ENCODE measurements at regions not wholly inside any gene's neighbourhood (a gene's known extent, or its start where the extent isn't known, plus 50 kb on each side); places are given as distances from the start of the nearest gene placed in this dataset.

- H3K4me3 ChIP-seq (ENCODE audit: low read depth, low read length) = no peak overlapping the region
- TF ChIP-seq MAX (IDR thresholded peaks at IDR 0.05; ENCODE audit: low read depth, low read length) = no peak
- no peak for TF ChIP-seq MYC (IDR thresholded peaks at IDR 0.05; ENCODE audit: low read depth, low read length)
- TF ChIP-seq POLR2A (IDR thresholded peaks at IDR 0.05; ENCODE audit: extremely low read depth, insufficient read length) = no peak
- TF ChIP-seq CTCF (IDR thresholded peaks at IDR 0.05; ENCODE audit: low read depth, low read length) = no peak
- DNase-seq (ENCODE audit: low read depth) = peak; percentile 49
Measured at GRCh38 chr15:70269991-70270751, 172.5 kb upstream of the TLE3 start.

DNA sequence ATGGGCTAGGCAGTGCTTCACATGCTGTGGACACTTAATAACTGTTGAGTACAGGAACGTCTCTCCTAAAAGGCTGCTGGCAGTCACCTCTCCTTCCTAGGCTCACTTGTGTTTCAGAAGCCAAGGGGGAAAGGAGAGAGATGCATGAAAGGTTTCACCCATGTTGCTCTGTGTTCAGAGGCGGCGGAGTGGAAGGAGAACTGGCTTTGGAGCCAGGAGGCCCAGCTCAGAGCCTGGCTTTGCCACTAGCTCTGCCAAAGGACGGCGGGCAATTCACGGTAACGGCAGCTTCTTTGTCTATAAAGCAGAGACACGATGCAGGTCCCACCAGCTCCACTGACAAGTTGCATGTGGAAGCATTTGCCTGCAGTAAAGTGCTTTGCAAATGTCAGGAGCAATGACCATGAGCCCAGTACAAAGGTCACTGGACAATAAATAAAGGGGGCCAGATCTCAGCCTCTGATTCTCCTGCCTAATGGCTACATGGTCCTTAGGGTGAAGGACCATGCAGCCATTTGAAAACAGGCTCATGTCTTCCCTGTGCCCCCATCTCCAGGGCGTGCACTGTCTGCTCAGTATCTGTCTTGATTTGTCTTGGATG, 171.7 kb upstream of the TLE3 start:
- TF ChIP-seq POLR2A (IDR thresholded peaks at IDR 0.05; ENCODE audit: extremely low read depth, insufficient read length) (no peak), MAX (IDR thresholded peaks at IDR 0.05; ENCODE audit: low read depth, low read length) (no peak), MYC (IDR thresholded peaks at IDR 0.05; ENCODE audit: low read depth, low read length) (no peak), CTCF (IDR thresholded peaks at IDR 0.05; ENCODE audit: low read depth, low read length) (no peak)
- H3K4me3 ChIP-seq (ENCODE audit: low read depth, low read length) = no peak overlapping the region
- DNase-seq (ENCODE audit: low read depth) = no peak

- no peak for DNase-seq (ENCODE audit: low read depth)
- TF ChIP-seq MAX (IDR thresholded peaks at IDR 0.05; ENCODE audit: low read depth, low read length) = no peak
- TF ChIP-seq POLR2A (IDR thresholded peaks at IDR 0.05; ENCODE audit: extremely low read depth, insufficient read length) = no peak
- TF ChIP-seq CTCF (IDR thresholded peaks at IDR 0.05; ENCODE audit: low read depth, low read length) = no peak
- TF ChIP-seq MYC (IDR thresholded peaks at IDR 0.05; ENCODE audit: low read depth, low read length) = no peak
Measured at GRCh38 chr15:70268698-70269251, 171.1 kb upstream of the TLE3 start.

GRCh38 chr15:70267879-70268278, 170.2 kb upstream of the TLE3 start:
- peak; percentile 32; the same call in 1 of the 2 replicates for TF ChIP-seq MAX (IDR thresholded peaks at IDR 0.05; ENCODE audit: low read depth, low read length)
- no peak for TF ChIP-seq CTCF (IDR thresholded peaks at IDR 0.05; ENCODE audit: low read depth, low read length)
- no peak for TF ChIP-seq MYC (IDR thresholded peaks at IDR 0.05; ENCODE audit: low read depth, low read length)
- TF ChIP-seq POLR2A (IDR thresholded peaks at IDR 0.05; ENCODE audit: extremely low read depth, insufficient read length) = no peak
- no peak overlapping the region for H3K4me3 ChIP-seq (ENCODE audit: low read depth, low read length)
- peak; percentile 82 for DNase-seq (ENCODE audit: low read depth)

More at GRCh38 chr15:70268698-70269251, 171.1 kb upstream of the TLE3 start:
- H3K4me3 ChIP-seq (ENCODE audit: low read depth, low read length) = no peak overlapping the region

DNA sequence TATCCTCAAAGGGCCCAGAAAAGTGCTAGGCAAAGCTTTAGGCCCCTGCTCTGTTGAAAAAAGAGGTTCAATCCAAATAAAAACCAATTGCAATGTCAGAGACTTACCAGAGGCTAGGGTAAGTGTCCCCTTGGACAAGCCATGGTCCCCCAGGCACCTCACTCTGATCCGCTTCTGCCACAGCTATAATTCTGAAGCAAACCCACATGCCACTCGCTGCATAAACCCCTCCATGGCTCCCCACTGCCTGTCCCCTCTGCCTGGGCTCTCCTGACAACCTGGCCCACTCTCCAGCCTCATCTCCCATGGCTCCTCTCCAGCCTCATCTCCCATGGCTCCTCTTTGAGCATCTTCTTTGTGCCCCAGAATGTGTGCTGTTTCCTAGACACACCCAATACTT, 169.6 kb upstream of the TLE3 start:
- no peak for DNase-seq (ENCODE audit: low read depth)
- H3K4me3 ChIP-seq (ENCODE audit: low read depth, low read length) = no peak overlapping the region
- TF ChIP-seq CTCF (IDR thresholded peaks at IDR 0.05; ENCODE audit: low read depth, low read length) (no peak), POLR2A (IDR thresholded peaks at IDR 0.05; ENCODE audit: extremely low read depth, insufficient read length) (no peak), MYC (IDR thresholded peaks at IDR 0.05; ENCODE audit: low read depth, low read length) (no peak)
